CD4-positive, alpha-beta T cell treated with Interleukin-12 subunit alpha and Interleukin-12 subunit beta, for 1 hour (primary cell): ENCODE measurements at regions not wholly inside any gene's neighbourhood (a gene's known extent, or its start where the extent isn't known, plus 50 kb on each side); places are given as distances from the start of the nearest gene placed in this dataset.

Source experiments
- DNase-seq: peaks from one replicate; pipeline ENCODE4 v3.0.0-alpha.2; 2020

DNA sequence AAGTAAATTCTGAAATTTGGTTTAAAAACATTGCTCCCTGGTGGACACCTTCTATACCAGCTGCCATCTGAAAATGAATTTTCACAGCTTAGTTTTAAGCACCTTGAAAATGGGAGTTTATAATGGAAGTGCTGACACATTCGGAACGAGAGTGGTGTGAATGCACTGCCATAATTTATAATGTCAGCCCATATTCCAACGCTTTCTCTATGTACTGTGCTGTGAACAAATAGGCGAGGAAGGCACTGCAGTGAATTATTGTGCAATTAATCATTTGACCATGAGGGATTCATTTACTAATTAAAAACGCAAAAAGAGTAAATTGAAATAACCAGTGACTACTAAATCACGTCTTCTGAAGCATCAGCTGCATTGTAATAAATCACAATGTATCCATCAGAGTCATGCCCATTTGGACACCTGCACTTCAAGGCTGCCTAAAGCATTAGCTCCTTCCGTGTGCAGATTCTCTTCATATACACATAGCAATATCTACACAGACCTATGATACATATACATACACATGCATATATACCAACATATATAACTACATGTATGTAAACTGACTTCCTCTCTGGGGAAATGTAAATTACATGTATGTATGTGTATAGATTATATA, 699.8 kb downstream of the GALR1 start:
- DNase-seq: no peak

GRCh38 chr18:77959248-77959647, 709.6 kb downstream of the GALR1 start:
- no peak for DNase-seq

DNA sequence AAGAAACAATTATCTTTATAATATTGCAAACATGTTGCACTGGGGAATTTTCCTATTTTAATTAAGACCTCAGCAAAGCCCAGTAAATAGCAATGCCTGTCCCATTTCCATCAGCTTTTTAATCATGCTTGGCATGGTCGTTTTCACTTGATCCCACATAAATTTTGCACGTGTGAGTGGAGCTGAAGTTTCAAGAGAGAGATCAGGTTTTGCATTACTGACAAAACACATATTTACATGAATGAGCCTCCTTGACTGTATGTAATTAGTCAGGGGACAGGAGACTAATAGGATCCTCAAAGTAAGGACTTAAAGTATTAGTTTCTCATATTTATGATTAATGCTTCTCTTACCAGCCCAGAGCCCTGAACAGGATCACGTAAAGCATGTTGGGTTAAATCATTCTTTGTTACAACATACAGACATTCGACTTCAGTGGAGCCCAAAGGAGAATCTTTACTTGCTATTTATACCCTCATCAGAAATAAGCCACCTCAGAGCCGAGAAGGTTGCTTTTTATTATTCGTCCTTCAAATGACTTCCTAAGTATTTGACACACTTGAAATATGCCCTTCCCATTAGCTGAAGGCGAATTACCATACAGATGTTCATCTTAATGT, 711.3 kb downstream of the GALR1 start:
- no peak for DNase-seq

- no peak for DNase-seq
Measured at GRCh38 chr18:77967071-77967470, 717.4 kb downstream of the GALR1 start.

GRCh38 chr18:77967791-77968190, 718.1 kb downstream of the GALR1 start:
- no peak for DNase-seq

DNA sequence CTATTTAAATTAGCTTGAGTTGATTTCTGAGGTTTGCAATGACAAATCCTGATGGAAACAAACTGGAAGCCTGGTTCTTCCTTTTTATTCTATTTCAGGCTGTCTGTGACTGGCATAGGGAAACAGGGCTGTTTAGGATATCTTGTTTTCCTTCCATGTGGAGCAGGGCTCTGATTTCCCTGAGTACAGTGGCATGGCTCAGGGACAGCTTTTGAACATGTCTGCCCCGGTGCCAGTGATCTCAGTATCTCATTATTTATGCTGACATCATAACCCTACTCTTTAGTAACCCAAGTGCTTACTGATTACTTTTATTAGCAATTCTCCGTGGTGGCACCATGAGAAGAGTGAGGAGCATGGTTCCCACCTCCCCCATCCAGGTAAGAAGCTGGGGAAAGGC, 720.3 kb downstream of the GALR1 start:
- no peak for DNase-seq

- DNase-seq: no peak
Measured at GRCh38 chr18:77970814-77971213, 721.2 kb downstream of the GALR1 start.

DNA sequence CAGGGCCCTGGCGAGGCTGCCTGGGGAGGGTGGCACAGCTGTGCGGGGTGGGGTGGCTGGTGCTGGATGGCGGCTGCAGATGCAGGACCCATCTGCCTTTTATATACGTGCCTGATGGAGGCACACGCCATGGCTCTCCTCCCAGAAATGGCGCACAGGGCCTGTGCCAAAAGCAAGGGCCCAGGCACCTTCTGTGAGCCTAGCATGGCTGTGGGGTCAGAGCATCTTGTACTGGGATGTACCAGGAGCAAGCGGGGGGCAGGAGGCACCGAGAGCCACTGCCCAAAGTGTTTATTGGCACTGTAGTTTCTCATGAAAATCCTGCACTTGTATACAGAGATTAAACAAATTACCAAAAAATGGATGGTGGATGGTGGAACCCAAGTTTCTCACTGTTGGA, 724.1 kb downstream of the GALR1 start:
- DNase-seq: no peak

- no peak for DNase-seq
Measured at GRCh38 chr18:77974329-77974728, 724.7 kb downstream of the GALR1 start.

DNA sequence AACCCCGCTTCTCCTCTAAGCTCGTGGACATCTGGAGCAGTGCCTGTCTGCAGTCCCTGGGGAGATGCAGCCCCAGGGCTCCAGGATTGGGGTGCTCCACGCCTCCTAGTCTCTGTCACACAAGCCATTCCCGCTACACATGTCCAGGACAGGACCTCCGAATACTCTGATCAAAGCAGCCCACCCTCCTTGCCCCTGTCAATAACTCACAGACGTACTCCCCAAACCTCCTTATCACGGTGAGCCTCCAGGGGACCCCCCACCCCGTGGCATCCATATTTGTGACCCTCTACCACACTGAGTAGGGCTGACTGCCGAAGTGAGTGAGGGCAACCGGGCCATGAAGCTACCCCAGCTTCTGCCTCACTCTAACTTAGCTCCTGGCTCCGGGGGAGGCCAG, 727.7 kb downstream of the GALR1 start:
- DNase-seq: no peak

GRCh38 chr18:77980275-77980674, 730.6 kb downstream of the GALR1 start:
- no peak for DNase-seq

- no peak for DNase-seq
Measured at GRCh38 chr18:77981874-77982273, 732.2 kb downstream of the GALR1 start.

DNA sequence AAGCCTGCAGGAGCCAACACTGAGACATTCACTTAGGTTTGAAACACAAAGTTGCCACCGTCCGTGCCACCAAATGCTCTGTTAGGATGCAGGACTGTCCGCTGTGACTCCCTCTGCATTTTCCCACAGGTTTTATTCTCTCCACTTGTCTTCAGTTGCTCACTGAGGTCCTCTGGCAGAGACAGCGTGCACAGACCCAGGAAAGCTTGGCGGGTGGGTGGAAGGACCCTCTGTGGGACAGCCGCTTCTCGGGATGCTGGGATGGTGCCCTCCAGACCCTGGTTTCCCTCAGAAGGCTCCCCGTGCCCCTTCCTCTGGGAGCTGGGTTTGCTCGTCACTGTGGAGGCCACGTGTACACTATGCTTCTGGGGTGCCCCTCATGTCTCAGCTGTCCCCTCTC, 733.6 kb downstream of the GALR1 start:
- no peak for DNase-seq

GRCh38 chr18:77984178-77984577, 734.5 kb downstream of the GALR1 start:
- DNase-seq: no peak

DNA sequence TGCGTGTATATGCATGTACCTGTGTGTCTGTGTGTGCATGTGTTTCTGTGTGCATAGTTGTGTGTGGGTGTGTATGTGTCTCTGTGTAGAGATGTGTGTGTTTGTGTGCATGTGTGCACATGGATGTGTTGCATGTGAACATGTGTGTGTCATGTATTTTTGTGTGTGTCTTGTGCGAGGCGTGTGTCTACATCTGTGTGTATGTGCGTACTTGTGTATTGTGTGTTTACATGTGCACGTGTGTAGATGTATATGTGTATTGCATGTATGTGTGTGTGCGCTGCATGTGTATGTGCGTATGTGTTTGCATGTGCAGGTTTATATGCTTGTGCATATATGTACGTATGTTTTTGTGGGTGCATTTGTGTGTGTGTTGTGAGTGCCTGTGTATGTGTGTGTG, 735.2 kb downstream of the GALR1 start:
- DNase-seq: no peak

DNA sequence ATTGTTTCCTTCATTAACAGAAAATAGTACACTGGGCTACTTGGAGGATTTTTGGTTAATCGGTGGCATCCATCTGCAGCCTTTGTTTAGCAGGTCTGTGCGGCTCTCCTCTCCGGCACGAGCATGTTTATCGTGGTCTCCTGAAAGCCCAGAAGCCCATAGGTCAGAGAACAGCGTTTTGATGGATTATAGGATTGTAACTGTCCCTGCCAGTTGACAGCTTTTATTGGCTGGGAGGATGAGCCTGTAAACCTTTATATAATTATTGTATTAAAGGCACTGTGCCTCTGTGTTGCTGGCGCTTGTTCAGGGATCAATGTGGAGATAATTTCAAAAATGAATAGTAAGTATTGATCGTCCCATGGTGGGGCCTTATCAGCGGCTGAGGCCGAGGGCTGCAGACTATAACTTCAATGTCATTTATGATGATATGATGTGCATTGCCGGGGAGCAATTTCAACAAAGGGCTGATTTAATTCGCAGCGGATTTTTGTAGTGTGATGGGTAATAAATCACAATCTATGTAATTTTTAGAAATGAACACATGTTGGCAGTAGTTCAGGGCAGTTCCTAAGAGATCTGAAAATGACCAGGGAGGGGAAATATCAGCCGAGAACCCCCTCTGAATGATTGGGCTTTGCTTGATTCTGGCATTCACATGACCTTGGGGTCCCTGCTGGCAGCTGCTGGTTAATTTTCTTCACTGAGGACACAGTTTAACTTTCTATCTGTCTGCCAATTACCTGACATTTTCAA, 736.1 kb downstream of the GALR1 start:
- DNase-seq: no peak

GRCh38 chr18:77990131-77990530, 740.5 kb downstream of the GALR1 start:
- no peak for DNase-seq

DNA sequence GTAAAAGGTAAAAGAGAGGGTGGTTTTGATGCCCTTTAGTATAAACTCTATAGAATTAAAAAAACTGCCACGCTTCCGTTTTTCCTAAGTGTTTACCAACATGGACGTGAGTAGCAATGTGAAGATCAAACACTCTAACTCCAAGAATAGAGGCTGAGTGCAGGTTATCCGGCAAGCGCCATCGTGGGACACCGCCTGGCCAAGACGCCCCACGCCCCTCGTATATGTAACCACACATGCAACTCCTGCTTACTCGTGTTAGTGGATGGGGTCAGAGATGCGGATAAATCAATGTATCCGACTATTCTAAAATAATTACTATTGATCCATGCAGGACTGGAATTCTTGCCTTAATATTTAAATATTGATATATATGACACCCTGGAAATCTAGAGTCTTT, 741.3 kb downstream of the GALR1 start:
- no peak for DNase-seq

DNA sequence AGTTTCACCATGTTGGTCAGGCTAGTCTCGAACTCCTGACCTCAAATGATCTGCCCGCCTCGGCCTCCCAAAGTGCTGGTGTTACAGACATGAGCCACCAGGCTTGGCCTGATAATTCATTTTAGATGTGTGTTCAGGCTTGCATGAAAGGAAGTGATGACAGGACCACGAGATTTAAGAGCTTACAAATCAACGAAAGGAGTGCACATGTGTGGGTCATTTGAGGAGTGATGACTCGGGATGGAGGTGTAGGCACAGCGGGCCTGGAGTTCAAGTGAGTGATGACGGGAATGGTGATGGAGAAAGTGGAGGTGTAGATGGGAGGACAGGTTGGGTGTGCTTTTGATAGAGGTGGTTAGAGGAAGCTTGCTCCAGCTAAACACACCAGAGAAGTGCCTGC, 742.4 kb downstream of the GALR1 start:
- no peak for DNase-seq

- no peak for DNase-seq
Measured at GRCh38 chr18:77993188-77993981, 743.7 kb downstream of the GALR1 start.

GRCh38 chr18:77995593-77995992, 745.9 kb downstream of the GALR1 start:
- no peak for DNase-seq

DNA sequence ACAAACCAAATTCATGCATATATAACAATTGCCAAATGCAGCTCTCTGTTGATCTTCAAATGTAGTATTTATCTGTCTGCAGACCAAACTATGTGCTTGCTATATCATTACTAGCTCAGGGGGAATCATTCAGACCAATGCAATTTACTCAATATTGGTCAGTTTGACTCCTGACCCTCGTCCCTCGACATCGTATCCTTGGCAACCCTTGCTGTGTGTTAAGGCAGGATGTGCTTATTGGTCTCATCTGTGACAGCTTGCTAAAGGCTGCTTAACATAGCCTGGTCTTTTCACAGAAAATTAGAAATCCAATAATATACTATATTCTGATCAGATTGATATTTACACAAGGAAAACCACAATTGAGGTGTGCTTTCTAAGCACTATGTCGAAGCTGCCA, 747.1 kb downstream of the GALR1 start:
- DNase-seq: no peak

GRCh38 chr18:78001811-78002210, 752.2 kb downstream of the GALR1 start:
- DNase-seq: no peak
